ENCODE measurements at regions not wholly inside any gene's neighbourhood (a gene's known extent, or its start where the extent isn't known, plus 50 kb on each side); places are given as distances from the start of the nearest gene placed in this dataset.

- in situ Hi-C loops (cut with MboI; ENCODE audit: low pct_ligation_motif_present in 1 of 4, low pct_unique_long_range_greater_than_20kb in 1 of 4, low sequenced_read_pairs in 3 of 4) = no loop called here
Observed at GRCh38 chr1:87682565-87682964, 353.9 kb downstream of the LMO4 start.

GRCh38 chr1:87683196-87683956 lies 354.7 kb downstream of the LMO4 start:
- H3K27me3 ChIP-seq = no peaks in the 10 kb centered on the region
- in situ Hi-C loops (cut with MboI; ENCODE audit: low pct_ligation_motif_present in 1 of 4, low pct_unique_long_range_greater_than_20kb in 1 of 4, low sequenced_read_pairs in 3 of 4) = no loop called here
- TF ChIP-seq EP300 (IDR thresholded peaks at IDR 0.05; ENCODE audit: low read depth) = no peak
- no peak for TF ChIP-seq POLR2A (IDR thresholded peaks at IDR 0.05)
- no peak for TF ChIP-seq POLR2AphosphoS5 (IDR thresholded peaks at IDR 0.05)
- no peak for TF ChIP-seq CTCF (IDR thresholded peaks at IDR 0.05)
- no peaks in the 10 kb centered on the region for H3K9me3 ChIP-seq
- peak overlapping the region in 2 of 4 donors; percentile 43 to 45 for H3K4me3 ChIP-seq
- peaks cover 0 to 23% (median 8%) of the 10 kb centered on the region in 4 donors for H3K4me1 ChIP-seq
- peak overlapping the region in 1 of 4 donors; percentile 79 for H3K27ac ChIP-seq
- intact Hi-C loops (cut with DNase I; ENCODE audit: low total_unique reads) = loop anchor here (10.0 kb wide), 1 partner anchor 349 kb away; no protein-coding TSS in a partner anchor
- WGBS, 2 donors (ENCODE audit: low coverage in 1 of 2) = 60 to 93% methylated on average over 2 to 4 of the region's 4 CpGs
- DNase-seq = no peak
- no peaks in the 10 kb centered on the region for H3K36me3 ChIP-seq

More at GRCh38 chr1:87682565-87682964, 353.9 kb downstream of the LMO4 start:
- no peaks in the 10 kb centered on the region for H3K9me3 ChIP-seq
- no peak overlapping the region for H3K27ac ChIP-seq
- 91 to 100% methylated on average over 2 to 8 of the region's 8 CpGs for WGBS, 2 donors (ENCODE audit: low coverage in 1 of 2)
- no peaks in the 10 kb centered on the region for H3K27me3 ChIP-seq
- no peak overlapping the region for H3K4me3 ChIP-seq
- DNase-seq = no peak
- no peak for TF ChIP-seq EP300 (IDR thresholded peaks at IDR 0.05; ENCODE audit: low read depth)
- TF ChIP-seq POLR2A (IDR thresholded peaks at IDR 0.05) = no peak
- no peak for TF ChIP-seq CTCF (IDR thresholded peaks at IDR 0.05)
- no peak for TF ChIP-seq POLR2AphosphoS5 (IDR thresholded peaks at IDR 0.05)
- no peaks in the 10 kb centered on the region for H3K36me3 ChIP-seq
- peaks cover 0 to 20% (median 8%) of the 10 kb centered on the region in 4 donors for H3K4me1 ChIP-seq
- intact Hi-C loops (cut with DNase I; ENCODE audit: low total_unique reads) = loop anchor here (10.0 kb wide), 1 partner anchor 348 kb away; no protein-coding TSS in a partner anchor

GRCh38 chr1:87684194-87684593 lies 355.5 kb downstream of the LMO4 start:
- Histone ChIP-seq H3K9me3 (no peaks in the 10 kb centered on the region), H3K27ac (peak overlapping the region; percentile 56 to 79 (median 62)), H3K4me3 (peak overlapping the region; percentile 13 to 45 (median 38)), H3K27me3 (no peaks in the 10 kb centered on the region), H3K36me3 (no peaks in the 10 kb centered on the region), H3K4me1 (peaks cover 0 to 31% (median 8%) of the 10 kb centered on the region in 4 donors)
- no peak for TF ChIP-seq POLR2A (IDR thresholded peaks at IDR 0.05)
- TF ChIP-seq POLR2AphosphoS5 (IDR thresholded peaks at IDR 0.05) = no peak
- no peak for TF ChIP-seq CTCF (IDR thresholded peaks at IDR 0.05)
- TF ChIP-seq EP300 (IDR thresholded peaks at IDR 0.05; ENCODE audit: low read depth) = no peak
- intact Hi-C loops (cut with DNase I; ENCODE audit: low total_unique reads) (loop anchor here (10.0 kb wide), 1 partner anchor 349 kb away; no protein-coding TSS in a partner anchor), in situ Hi-C loops (cut with MboI; ENCODE audit: low pct_ligation_motif_present in 1 of 4, low pct_unique_long_range_greater_than_20kb in 1 of 4, low sequenced_read_pairs in 3 of 4) (no loop called here)
- peak; percentile 16 for DNase-seq
- WGBS, 2 donors (ENCODE audit: low coverage in 1 of 2) = 40 to 42% methylated on average over 5 to 14 of the region's 14 CpGs

- intact Hi-C loops (cut with DNase I; ENCODE audit: low total_unique reads) (loop anchor here (10.0 kb wide), 1 partner anchor 350 kb away; no protein-coding TSS in a partner anchor), in situ Hi-C loops (cut with MboI; ENCODE audit: low pct_ligation_motif_present in 1 of 4, low pct_unique_long_range_greater_than_20kb in 1 of 4, low sequenced_read_pairs in 3 of 4) (no loop called here)
- peak overlapping the region in 3 of 4 donors; percentile 33 to 45 (median 43) for H3K4me3 ChIP-seq
- no peaks in the 10 kb centered on the region for H3K27me3 ChIP-seq
- H3K4me1 ChIP-seq = peaks cover 0 to 36% (median 9%) of the 10 kb centered on the region in 4 donors
- DNase-seq = peak; percentile 12
- H3K27ac ChIP-seq = peak overlapping the region; percentile 56 to 79 (median 62)
- no peaks in the 10 kb centered on the region for H3K36me3 ChIP-seq
- no peaks in the 10 kb centered on the region for H3K9me3 ChIP-seq
- TF ChIP-seq POLR2AphosphoS5 (IDR thresholded peaks at IDR 0.05) (no peak), POLR2A (IDR thresholded peaks at IDR 0.05) (no peak), CTCF (IDR thresholded peaks at IDR 0.05) (no peak), EP300 (IDR thresholded peaks at IDR 0.05; ENCODE audit: low read depth) (no peak)
- WGBS, 2 donors (ENCODE audit: low coverage in 1 of 2) = 13 to 40% methylated on average over 2 to 6 of the region's 6 CpGs
Observed at GRCh38 chr1:87684713-87685205, 356.1 kb downstream of the LMO4 start.
